GM18858 (cell line): ENCODE measurements at regions not wholly inside any gene's neighbourhood (a gene's known extent, or its start where the extent isn't known, plus 50 kb on each side); places are given as distances from the start of the nearest gene placed in this dataset.

Experiments
- ATAC-seq: cut with Tn5 transposase; IDR thresholded peaks from one replicate; pipeline ENCODE4 v1.9.1; 2021; ENCODE audit not compliant: unreplicated experiment

DNA sequence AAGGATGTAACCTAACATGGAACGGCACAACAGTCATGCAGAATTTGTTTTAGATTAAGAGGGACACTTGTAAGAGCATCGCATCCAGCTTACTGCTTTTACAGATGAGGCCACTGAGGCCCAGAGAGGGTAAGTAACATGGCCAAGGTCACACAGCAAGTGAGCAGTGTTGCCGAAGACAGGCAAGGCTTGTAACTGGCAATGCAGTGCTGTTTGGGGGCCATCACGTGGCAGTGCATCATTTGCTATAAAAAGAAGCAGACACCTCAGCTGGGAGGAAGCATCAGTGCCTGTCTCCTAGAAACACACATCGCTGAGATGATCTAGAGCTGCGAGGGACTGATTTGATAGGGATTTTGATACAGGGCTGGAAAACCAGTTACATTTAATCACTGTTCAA, 108.2 kb upstream of the PROK2 start:
- ATAC-seq: no peak

DNA sequence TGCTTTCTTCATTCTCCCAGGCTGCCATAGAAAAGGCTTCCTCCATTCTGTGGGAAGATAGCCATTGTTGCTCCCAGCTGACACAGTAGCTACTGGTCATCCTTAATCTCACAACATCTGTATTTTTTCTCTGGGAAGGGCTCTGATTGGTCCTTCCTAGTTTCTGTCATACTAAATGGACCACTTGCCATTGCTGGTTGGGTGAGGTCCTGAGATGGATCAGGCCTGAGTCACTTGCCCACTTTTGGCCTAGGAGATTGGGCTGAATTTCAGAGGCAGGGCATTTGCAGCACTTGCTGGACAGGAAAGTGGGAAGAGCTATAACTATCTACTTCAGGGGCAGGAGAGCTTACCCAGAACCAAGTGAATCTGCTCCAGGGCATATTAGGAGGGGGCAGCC, 106.5 kb upstream of the PROK2 start:
- ATAC-seq: no peak

DNA sequence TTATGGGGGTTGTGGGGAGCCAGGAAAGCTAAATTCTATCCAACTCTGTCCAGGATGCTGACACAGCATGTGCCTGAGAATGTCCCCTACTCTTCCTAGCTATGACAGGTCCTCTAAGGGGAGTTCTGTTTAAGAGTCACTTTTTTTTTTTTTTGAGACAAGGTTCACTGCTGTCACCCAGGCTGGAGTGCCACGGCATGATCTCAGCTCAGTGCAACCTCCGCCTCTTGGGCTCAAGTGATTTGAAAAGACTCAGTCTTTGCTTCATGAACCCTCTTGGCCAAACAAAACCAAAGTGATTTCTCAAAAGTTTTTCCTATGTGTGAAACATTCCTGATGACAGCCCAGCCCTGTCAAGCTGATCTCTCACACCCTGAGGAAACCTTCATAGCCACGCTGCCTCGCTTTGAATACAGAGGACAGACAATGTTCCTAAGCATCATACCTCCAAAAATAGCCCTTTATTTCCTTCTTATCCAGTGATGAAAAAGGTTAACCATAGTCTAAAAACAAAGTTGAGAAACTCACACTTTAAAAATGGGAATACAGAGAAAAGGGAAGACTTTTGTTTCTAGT, 105.5 kb upstream of the PROK2 start:
- ATAC-seq: no peak

DNA sequence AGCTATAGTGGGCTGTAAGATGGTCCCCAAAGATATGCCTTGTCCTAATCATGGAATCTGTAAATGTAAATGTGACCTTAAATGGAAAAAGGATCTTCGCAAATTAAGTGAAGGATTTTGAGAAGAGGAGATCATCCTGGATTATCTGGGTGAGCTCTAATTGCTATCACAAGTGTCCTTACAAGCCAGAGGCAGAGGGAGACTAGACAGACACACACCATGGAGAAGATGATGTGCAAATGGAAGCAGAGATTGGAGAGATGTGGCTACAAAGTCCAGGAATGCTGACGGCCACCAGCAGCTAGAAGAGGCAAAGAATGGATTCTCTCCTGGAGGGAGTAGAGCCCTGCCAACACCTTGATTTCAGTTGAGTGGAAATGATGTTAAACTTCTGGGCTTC, 102.3 kb upstream of the PROK2 start:
- no peak for ATAC-seq

DNA sequence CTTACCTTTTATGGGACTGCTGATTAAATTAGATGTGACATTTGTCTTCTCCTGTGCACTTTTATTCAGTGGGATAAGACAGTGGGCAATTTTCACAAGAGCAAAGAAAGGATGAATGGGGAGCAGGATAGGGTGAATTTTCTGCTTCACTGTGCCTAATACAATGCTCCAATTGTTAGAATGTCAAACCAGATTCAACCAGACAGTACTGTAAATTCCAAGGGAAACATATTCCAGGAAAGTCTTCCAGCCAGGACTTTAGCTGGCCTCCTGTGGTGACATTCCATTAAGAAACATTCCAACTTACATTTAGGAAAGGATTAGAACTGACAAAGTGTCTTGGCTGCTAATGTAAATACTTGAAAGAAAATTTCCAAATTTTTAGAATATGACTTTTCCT, 100.1 kb upstream of the PROK2 start:
- no peak for ATAC-seq

DNA sequence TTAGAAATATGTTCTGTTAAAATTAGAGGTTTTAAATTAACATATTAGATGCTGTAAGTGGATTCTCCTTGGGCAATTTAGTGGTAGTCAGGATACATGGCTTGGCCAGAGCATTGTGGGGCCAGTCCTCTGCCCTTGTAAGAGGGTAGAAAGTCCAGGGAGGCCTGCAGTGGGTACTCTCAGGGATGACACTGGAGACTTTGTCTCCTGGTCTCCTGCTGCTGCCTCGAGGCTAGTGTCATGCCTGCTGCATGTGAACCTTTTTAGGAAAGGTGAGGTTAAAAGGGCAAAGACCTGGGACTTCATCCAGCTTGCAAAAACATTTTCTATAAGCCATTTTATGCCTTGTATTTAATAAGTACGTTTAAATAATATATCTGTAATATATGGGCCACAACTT, 96.8 kb upstream of the PROK2 start:
- ATAC-seq: no peak

DNA sequence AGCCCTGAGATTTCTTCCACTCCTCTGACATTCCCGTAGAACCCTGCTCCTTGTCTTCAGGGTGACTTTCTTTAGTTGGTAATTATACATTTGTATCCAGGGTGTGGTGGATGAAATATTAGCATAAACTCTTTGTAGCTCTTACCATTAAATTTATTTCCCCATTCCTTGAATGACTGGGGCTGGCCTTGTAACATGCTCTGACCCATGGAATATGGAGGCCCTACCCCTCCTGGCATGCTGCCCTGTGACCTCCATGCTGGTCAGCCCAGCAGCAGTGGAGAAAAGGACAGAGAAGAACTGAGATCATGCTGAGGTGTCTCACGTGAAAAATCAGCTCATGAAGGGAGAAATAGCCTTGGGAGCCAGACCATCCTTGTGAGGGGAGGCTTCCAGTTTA, 96.1 kb upstream of the PROK2 start:
- ATAC-seq: no peak

DNA sequence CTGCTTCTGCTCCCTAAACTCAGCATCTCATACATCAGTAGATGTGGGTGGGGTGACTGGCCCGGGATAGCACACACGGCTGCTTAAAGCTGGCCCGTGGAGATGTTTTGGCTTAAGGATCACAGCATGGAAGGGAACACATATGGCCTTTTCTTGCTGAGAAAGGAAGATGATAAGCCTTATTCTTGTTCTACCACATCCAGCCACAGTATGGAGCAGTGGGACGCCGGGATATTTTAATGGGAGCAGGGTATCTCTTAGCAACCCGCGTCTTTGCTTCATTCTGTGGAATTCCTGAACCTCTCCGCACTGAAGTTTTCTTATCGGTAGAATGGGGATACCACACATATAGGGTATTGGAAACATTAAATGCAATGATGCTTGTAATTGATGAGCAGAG, 94.1 kb upstream of the PROK2 start:
- ATAC-seq: no peak

DNA sequence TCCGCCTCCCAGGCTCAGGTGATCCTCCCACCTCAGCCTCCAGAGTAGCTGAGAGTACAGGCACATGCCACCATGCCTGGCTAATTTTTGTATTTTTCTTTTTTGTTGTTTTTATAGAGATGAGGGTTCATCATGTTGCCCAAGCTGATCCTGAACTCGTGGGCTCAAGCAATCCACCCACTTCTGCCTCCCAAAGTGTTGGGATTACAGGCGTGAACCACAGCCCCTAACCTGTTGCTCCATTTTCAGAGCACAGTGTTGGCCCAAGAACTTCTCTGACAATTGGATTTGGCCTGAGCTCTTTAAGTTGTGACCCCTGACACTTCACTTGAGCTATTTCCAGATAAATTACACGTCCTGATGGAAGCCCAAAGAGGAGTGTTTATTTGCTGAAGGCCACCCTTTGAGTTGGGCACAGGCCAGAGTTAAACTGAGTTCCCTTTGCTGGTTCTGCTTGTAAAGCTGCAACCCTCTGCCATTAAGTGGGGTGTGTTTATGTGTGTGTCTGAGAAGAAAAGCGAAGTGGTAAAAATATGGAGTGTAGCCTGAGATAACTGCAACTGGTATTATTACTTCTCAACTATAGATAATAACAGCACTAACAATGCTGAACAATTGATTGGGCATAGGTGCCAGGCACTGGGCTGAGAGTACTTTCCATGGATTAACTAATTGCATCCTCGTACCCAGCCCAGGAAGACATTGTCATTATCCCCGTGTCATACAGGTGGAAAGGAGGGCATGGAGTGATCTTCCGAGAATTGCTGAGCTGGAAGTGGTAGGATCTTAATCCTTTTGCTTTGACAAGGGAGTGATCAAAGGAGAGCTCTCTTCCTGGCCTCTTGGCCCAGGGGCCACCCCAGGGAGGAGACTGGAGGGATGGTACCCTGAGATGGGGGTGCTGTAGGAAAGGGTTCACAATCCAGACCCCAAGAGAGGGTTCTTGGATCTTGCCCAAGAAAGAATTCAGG, 91.5 kb upstream of the PROK2 start:
- ATAC-seq: no peak

DNA sequence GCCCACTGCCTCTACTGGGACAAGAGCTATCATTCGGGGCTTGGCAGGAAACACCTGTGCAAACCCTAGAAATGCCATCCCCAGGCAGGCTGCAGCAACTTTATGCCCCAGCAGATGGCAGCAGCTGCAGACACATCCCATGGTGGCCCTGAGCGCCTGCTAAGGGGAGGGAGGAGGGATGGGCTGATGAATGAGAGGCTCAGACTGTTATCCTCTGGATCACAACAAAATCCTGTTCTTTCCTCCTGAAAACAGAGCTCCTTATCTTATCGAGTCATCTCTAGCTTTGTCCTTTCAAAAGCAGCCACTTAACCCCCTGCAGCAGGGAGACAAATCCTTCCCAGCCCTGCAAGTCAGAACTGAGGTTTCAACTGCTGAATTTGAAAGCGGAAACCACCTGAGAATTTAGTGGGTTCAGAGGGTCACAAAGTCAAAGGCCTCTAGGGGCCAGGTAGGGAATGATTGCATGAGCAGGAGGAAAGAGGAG, 90.6 kb upstream of the PROK2 start:
- ATAC-seq: peak; percentile 91

DNA sequence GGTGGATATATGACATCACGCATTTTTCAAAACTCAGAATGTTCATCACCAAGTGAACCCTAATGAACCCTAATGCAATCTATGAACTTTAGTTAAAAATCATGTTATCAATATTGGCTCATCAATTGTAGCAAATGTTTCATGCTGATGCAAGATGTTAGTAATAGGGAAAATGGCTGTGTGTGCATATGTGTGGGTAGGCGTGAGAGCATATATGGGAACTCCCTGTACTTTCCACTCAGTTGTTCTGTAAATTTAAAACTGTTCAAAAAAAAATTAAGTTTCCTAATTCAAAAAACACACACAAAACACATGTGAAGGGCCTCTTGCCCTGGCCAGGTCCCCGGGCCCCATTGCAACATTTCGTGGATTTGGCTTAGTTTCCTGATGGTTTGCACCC, 89.7 kb upstream of the PROK2 start:
- no peak for ATAC-seq

DNA sequence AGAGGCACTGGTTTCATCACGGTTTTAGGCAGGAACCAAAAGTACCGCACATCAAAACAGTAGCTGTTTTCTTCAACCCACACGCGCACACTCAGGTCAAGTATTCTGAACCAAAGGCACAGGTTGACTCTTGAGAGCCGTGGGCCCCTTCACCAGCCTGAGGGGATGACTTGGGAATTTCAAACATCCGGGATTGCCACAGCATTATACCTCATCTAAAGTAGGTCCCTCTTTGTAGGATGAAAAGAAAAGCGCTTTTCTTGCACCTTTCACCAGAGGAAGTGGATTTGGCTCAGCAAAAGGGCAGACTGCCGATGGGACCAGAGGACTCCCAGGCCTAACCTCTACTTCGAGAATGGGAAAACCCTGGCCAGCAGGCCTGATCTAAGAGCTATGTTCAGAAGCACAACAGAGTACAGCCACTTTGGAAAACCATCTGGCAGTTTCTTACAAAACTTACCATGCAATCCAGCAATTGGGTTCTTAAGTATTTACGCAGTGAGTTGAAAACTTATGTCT, 88.2 kb upstream of the PROK2 start:
- no peak for ATAC-seq

DNA sequence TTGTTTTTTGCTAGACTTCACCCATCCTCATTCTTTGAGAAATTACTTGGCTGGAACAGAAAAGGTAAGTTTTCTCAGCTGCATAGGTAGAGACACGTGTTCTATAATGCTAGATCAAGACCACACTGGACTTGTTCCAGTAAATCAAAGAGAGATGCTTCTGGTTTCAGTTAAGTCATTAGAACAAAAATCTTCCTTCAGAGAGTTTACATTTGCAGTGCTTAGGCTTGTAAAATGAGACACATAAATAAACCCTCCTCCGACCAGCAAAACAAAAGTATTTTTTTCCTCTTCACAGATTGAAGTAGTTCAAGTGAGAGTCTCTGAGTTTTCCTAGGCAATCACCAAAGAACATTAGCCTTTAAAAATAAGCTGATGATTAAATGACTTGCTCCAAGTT, 87.3 kb upstream of the PROK2 start:
- no peak for ATAC-seq

DNA sequence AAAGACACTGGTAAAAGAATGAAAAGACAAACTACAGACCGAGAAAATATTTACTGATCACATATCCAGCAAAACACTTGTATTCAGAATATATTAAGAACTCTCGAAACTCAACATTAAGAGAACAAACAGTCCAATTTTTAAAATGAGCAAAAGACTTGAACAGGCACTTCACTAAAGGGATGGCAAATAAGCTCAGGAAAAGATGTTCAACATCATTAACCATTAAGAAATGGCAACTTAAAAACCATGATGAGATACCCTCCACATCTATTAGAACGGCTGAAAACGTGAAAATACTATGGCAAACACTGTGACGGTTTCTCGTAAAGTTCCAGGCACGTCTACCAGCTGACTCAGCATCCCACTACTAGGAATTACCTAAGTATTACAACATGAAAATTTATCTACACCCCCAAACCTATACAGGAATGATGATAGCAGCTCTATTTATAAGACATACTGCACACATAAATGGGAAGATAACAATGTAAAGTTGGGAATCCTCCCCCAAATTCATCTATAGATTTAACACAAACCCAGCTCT, 86.1 kb upstream of the PROK2 start:
- ATAC-seq: no peak

DNA sequence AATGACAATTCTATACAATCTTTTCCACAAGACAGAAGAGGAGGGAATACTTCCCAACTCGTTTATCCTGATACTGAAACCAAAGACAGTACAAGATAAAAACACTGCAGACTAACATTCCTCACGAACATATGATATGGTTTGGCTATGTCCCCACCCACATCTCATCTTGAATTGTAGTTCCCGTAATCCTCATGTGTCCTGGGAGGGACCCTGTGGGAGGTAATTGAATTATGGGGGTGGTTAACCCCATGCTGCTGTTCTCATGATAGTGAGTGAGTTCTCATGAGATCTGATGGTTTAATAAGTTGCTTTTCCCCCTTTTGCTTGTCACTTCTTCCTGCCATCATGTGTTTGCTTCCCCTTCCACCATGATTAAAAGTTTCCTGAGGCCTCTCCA, 83.9 kb upstream of the PROK2 start:
- ATAC-seq: no peak

DNA sequence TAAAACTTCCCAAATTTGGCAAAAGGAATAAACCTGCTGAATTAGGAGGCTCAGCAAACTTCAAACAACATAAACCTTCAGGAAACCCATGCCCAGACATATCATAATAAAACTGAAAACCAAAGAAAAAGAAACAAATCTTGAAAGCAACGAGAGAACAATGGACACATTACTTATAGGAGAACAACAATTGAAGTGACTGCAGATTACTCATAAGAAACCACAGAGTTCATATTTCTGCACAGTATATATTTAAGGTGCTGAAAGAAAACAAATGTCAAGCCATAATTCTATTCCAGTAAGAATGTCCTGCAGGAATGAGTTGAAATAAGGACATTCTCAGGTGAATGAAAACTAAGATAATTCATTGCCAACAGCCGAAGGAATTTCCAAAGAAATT, 80.8 kb upstream of the PROK2 start:
- no peak for ATAC-seq

DNA sequence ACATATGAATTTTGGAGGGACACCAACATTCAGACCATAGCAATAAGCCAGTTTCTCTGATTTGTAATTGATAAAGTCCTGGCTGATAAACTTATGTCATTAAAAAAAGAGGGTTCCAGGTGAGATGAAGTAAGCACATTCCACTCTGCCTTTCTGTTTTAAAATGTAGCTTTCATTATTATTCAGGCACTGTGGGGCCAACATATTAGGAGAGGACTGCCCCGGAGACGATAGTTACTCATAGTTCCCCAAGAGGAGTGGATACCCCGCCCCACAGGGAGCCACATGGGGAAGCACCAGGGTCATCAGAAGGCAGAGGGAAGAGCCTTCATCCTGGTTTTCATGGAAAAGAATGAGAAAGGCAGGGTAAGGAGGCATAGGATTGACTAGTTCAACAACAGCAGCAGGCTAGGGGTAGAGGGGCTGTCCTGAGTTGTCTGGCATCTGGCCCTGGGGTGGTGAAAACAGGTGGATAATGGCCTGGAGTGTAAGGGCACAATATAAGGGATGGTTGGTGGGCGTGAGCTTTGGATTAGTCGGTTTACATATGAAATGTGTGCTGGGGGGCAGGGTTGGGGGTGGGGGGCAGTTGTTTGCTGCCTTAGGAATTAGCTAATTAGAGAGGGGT, 78.7 kb upstream of the PROK2 start:
- no peak for ATAC-seq

DNA sequence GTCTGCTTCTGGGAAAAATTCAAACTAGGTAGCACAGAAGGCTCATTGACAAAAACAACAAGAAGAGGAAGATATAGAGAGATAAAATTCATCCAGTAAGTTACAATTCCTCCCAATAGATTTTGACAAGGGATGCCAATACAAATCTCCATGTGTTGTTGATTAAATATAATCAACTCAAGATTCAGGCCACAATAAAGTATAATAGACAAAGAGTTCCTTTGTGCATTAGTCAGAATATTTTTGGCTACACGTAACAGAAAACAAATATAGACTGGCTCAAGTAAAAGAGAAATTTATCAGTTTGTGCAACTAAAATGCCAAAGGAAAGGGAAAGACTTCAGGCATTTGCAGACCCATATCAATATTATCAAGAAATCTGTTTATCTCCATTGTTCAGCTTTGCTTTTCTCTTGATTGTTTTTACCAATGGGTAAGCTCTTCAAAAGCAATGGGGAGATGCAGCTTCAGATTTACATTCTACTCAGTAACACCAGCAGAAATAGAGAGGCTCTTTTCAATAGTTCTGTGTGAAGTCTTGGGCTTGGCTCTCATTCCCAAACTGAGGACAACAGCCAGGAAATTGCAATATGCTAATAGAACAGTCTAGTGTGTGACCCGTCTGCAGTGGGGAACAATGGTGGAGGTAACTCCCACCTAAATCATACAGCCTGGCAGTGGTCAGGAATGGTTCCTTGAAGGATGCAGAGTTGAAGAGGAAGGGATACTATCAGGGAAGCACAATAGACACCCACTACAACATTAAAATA, 77.6 kb upstream of the PROK2 start:
- ATAC-seq: no peak

DNA sequence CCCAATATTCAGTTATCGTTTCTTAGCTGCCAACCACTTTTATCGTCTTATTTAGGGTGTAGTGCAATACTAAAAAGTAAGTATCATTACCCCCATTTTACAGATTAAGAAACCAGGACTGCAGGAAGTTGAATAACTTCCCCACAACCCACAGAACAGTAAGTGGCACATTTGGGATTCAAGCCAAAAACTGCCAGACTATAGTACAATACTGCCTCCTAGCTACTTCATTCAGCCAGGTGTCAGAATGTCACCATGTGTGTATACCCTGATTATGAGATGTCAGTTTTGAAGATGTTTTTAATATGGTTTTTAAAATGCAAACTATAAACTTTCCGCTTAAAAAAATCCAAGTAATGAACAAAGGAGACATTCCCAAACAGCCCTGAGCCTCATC, 74.2 kb upstream of the PROK2 start:
- no peak for ATAC-seq

DNA sequence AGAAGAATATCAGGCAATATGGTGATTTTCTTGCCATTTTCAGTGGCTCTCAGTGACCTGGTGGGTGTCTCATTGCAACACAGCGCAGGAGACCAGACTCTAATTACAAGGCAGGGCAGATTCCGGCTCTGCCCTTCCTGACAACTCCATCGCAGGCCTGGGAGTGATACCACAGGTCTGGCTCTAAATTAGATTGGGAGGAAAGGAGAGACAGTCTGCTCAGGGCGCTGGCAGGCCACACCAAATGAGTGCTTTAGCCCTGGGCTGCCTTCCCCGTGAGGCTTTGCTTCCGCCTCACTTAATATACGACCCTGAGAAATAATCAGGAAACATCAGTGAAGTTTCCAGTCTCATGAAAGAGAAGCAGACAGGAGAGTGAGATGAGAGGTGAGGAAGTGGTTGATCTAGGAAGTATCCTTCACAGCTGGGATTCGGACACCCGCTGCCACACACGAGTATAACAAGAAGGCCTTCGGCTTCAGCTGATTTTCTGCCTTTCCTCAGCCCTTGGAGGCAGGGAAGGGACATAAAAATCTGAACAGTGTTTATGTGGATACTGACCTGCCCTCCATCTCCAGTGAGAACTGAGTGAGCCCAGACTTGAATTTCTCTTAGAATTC, 73.7 kb upstream of the PROK2 start:
- ATAC-seq: no peak
